H9 (cell line): ENCODE measurements at regions not wholly inside any gene's neighbourhood (a gene's known extent, or its start where the extent isn't known, plus 50 kb on each side); places are given as distances from the start of the nearest gene placed in this dataset.

Experiments used
- DNase-seq: peaks from one replicate; pipeline ENCODE4 v3.0.0-alpha.2; 2017
- H2AFZ ChIP-seq: one replicate; pipeline ENCODE4 v1.6.1; 2013; ENCODE audit warnings: mild to moderate bottlenecking, low read length, control low read depth, moderate library complexity
- H2AK5ac ChIP-seq: 2 replicates; pipeline ENCODE4 v1.6.1; 2013; ENCODE audit warnings: low read length, control low read depth, mixed read lengths; ENCODE audit not compliant: insufficient read length
- H2BK120ac ChIP-seq: one replicate; pipeline ENCODE4 v1.6.1; 2013; ENCODE audit warnings: low read depth, mild to moderate bottlenecking, low read length, control low read depth, inconsistent platforms; ENCODE audit not compliant: poor library complexity, severe bottlenecking
- H2BK12ac ChIP-seq: 2 replicates; pipeline ENCODE4 v1.6.1; 2013; ENCODE audit warnings: low read length, control low read depth, mixed read lengths, low read depth; ENCODE audit not compliant: insufficient read length
- H2BK15ac ChIP-seq: 2 replicates; pipeline ENCODE4 v1.6.1; 2013; ENCODE audit warnings: low read depth, low read length, control low read depth
- H2BK20ac ChIP-seq: one replicate; pipeline ENCODE4 v1.6.1; 2013; ENCODE audit warnings: low read depth, mild to moderate bottlenecking, low read length, control low read depth, inconsistent platforms; ENCODE audit not compliant: poor library complexity, severe bottlenecking
- H2BK5ac ChIP-seq: 2 replicates; pipeline ENCODE4 v1.6.1; 2013; ENCODE audit warnings: low read length, control low read depth, mixed read lengths; ENCODE audit not compliant: insufficient read length
- H3K14ac ChIP-seq: 2 replicates; pipeline ENCODE4 v1.6.1; 2013; ENCODE audit warnings: low read length, control low read depth; ENCODE audit not compliant: insufficient read depth
- H3K18ac ChIP-seq: 2 replicates; pipeline ENCODE4 v1.6.1; 2013; ENCODE audit warnings: low read depth, mild to moderate bottlenecking, mixed read lengths, low read length, control low read depth; ENCODE audit not compliant: insufficient read length
- H3K23ac ChIP-seq: 2 replicates; pipeline ENCODE4 v1.6.1; 2013; ENCODE audit warnings: low read length, control low read depth, mixed read lengths, low read depth; ENCODE audit not compliant: insufficient read length
- H3K23me2 ChIP-seq: 2 replicates; pipeline ENCODE4 v1.6.1; 2013; ENCODE audit warnings: low read depth, mild to moderate bottlenecking, mixed read lengths, low read length, control low read depth; ENCODE audit not compliant: insufficient read length, poor library complexity, severe bottlenecking
- H3K27ac ChIP-seq: 2 replicates; pipeline ENCODE4 v1.5.1; 2013; ENCODE audit warnings: low read length, control low read depth, mixed read lengths, low read depth; ENCODE audit not compliant: insufficient read length
- H3K27me3 ChIP-seq: 2 replicates; pipeline ENCODE4 v1.6.1; 2013; ENCODE audit warnings: low read length, control low read depth, inconsistent platforms; ENCODE audit not compliant: insufficient read depth
- H3K4ac ChIP-seq: 2 replicates; pipeline ENCODE4 v1.6.1; 2013; ENCODE audit warnings: low read depth, mild to moderate bottlenecking, control low read depth, inconsistent platforms, low read length, moderate library complexity
- H3K4me1 ChIP-seq: 2 replicates; pipeline ENCODE4 v1.6.1; 2013; ENCODE audit warnings: low read length, control low read depth, inconsistent platforms; ENCODE audit not compliant: insufficient read depth
- H3K4me2 ChIP-seq: 2 replicates; pipeline ENCODE4 v1.6.1; 2013; ENCODE audit warnings: low read length, control low read depth, mixed read lengths; ENCODE audit not compliant: insufficient read length, insufficient read depth
- H3K56ac ChIP-seq: 2 replicates; pipeline ENCODE4 v1.6.1; 2013; ENCODE audit warnings: low read depth, mild to moderate bottlenecking, mixed read lengths, low read length, control low read depth; ENCODE audit not compliant: insufficient read length
- H3K79me1 ChIP-seq: 2 replicates; pipeline ENCODE4 v1.6.1; 2013; ENCODE audit warnings: low read depth, mild to moderate bottlenecking, moderate library complexity, low read length, control low read depth, inconsistent platforms; ENCODE audit not compliant: insufficient read depth, poor library complexity, severe bottlenecking
- H3K79me2 ChIP-seq: 2 replicates; pipeline ENCODE4 v1.6.1; 2013; ENCODE audit warnings: low read length, control low read depth, inconsistent platforms; ENCODE audit not compliant: insufficient read depth
- H3K9ac ChIP-seq: 2 replicates; pipeline ENCODE4 v1.6.1; 2013; ENCODE audit warnings: low read length, control low read depth, mixed read lengths; ENCODE audit not compliant: insufficient read length; ENCODE audit errors: extremely low read depth
- H3K9me3 ChIP-seq: one replicate; pipeline ENCODE4 v1.6.1; 2013; ENCODE audit warnings: low read depth, low read length, inconsistent platforms; ENCODE audit not compliant: control insufficient read depth
- H3T11ph ChIP-seq: one replicate; pipeline ENCODE4 v1.6.1; 2013; ENCODE audit warnings: mild to moderate bottlenecking, low read length, control low read depth, inconsistent platforms
- H4K20me1 ChIP-seq: one replicate; pipeline ENCODE4 v1.6.1; 2013; ENCODE audit not compliant: control insufficient read depth, insufficient read length, insufficient read depth
- H4K5ac ChIP-seq: 2 replicates; pipeline ENCODE4 v1.6.1; 2013; ENCODE audit warnings: low read depth, mild to moderate bottlenecking, mixed read lengths, low read length, control low read depth; ENCODE audit not compliant: insufficient read length
- H4K8ac ChIP-seq: replicated peaks from 2 replicates; pipeline ENCODE4 v1.6.1; 2013; ENCODE audit warnings: low read length, control low read depth, mixed read lengths, low read depth; ENCODE audit not compliant: insufficient read length
- H4K91ac ChIP-seq: 2 replicates; pipeline ENCODE4 v1.6.1; 2013; ENCODE audit warnings: low read depth, mild to moderate bottlenecking, moderate library complexity, mixed read lengths, low read length, control low read depth; ENCODE audit not compliant: insufficient read length
- H3K27ac Mint-ChIP-seq, 3 experiments: 2 replicates in 2 of 3; 3 replicates in 1 of 3; pipeline ENCODE4 v1.8.0; 2020 to 2021; ENCODE audit warnings: mixed read lengths in 3 of 3, mild to moderate bottlenecking in 1 of 3, moderate library complexity in 1 of 3
- H3K27me3 Mint-ChIP-seq: 2 replicates; pipeline ENCODE4 v1.8.0; 2021; ENCODE audit warnings: low read depth, mild to moderate bottlenecking, moderate library complexity, mixed read lengths
- H3K36me3 Mint-ChIP-seq, 3 experiments: 2 replicates in 2 of 3; 3 replicates in 1 of 3; pipeline ENCODE4 v1.8.0; 2020 to 2021; ENCODE audit warnings: low read depth in 3 of 3, mixed read lengths in 3 of 3; ENCODE audit not compliant: insufficient read depth in 1 of 3
- H3K4me1 Mint-ChIP-seq, 2 experiments: 2 replicates each; pipeline ENCODE4 v1.8.0; 2020; ENCODE audit warnings: mixed read lengths in 2 of 2
- H3K4me3 Mint-ChIP-seq, 2 experiments: 2 replicates in 1 of 2; 3 replicates in 1 of 2; pipeline ENCODE4 v1.8.0; 2020 to 2021; ENCODE audit warnings: mild to moderate bottlenecking in 2 of 2, mixed read lengths in 2 of 2, moderate library complexity in 1 of 2
- H3K9me3 Mint-ChIP-seq, 2 experiments: 2 replicates in 1 of 2; 3 replicates in 1 of 2; pipeline ENCODE4 v1.8.0; 2020; ENCODE audit warnings: mild to moderate bottlenecking in 2 of 2, mixed read lengths in 2 of 2, moderate library complexity in 1 of 2
- CTCF ChIP-seq: fragments of 200-600 bp; sonication (generic); conservative IDR thresholded peaks from 3 replicates; pipeline ENCODE4 v1.8.0; 2021; ENCODE audit warnings: antibody characterized with exemption, mild to moderate bottlenecking
- WGBS: extraction: QIAGEN DNeasy Blood & Tissue Kit; methylation state at CpG from one replicate; pipeline ENCODE4 v1.1.7; 2013; ENCODE audit warnings: missing lambda C conversion rate, low lambda C conversion rate, mixed read lengths; ENCODE audit not compliant: insufficient read length; ENCODE audit errors: extremely low coverage; 5-methylcytosine and 5-hydroxymethylcytosine counted together

- Mint-ChIP-seq H3K36me3 (peaks cover 0 to 2% (median 0%) of the 10 kb centered on the region in 3 experiments; a peak in 2 of 7 replicates), H3K4me3 (no peak overlapping the region), H3K4me1 (peaks cover 0 to 11% of the 10 kb centered on the region in 2 experiments; a peak in 2 of 4 replicates), H3K27me3 (no peaks in the 10 kb centered on the region; the same call in 1 of the 2 replicates), H3K27ac (no peak overlapping the region), H3K9me3 (peaks cover 9 to 10% of the 10 kb centered on the region in 2 experiments; a peak in 4 of 5 replicates)
- Histone ChIP-seq H2AFZ (no peak overlapping the region), H2AK5ac (no peak overlapping the region), H3K79me2 (no peaks in the 10 kb centered on the region), H3K18ac (no peak overlapping the region), H3K14ac (no peak overlapping the region), H3K79me1 (no peaks in the 10 kb centered on the region), H3K27me3 (no peaks in the 10 kb centered on the region), H3K4me1 (no peaks in the 10 kb centered on the region), H2BK5ac (no peak overlapping the region), H3K23me2 (no peaks in the 10 kb centered on the region), H4K20me1 (no peaks in the 10 kb centered on the region), H4K8ac (no peak overlapping the region), H2BK20ac (no peak overlapping the region), H3T11ph (no peak overlapping the region), H3K23ac (no peak overlapping the region), H3K56ac (no peak overlapping the region), H3K9ac (no peak overlapping the region), H3K4ac (no peak overlapping the region), H3K27ac (no peak overlapping the region), H2BK15ac (no peak overlapping the region), H3K9me3 (no peaks in the 10 kb centered on the region), H4K91ac (no peak overlapping the region), H4K5ac (no peak overlapping the region), H2BK12ac (no peak overlapping the region), H2BK120ac (no peak overlapping the region), H3K4me2 (no peak overlapping the region)
- DNase-seq: no peak
- no CpG with 5 or more reads among the region's 1 CpG for WGBS
- TF ChIP-seq CTCF: no peak
Observed at GRCh38 chr3:170719300-170719699, 133.4 kb upstream of the SLC7A14 start.
